Sigmoid colon (tissue), 6 donors: ENCODE measurements at regions not wholly inside any gene's neighbourhood (a gene's known extent, or its start where the extent isn't known, plus 50 kb on each side); places are given as distances from the start of the nearest gene placed in this dataset.

ENCODE experiments used
- DNase-seq: peaks from one replicate; pipeline ENCODE4 v3.0.0-alpha.2; 2019
- H3K27ac ChIP-seq, 4 donors: fragments of 200-600 bp; sonication (generic); one replicate each; pipeline ENCODE4 v1.5.1; 2016 to 2019; ENCODE audit warnings: mild to moderate bottlenecking in 1 of 4
- H3K27me3 ChIP-seq, 3 donors: fragments of 200-600 bp; sonication (generic); one replicate each; pipeline ENCODE4 v1.5.1; 2019; ENCODE audit warnings: mild to moderate bottlenecking in 1 of 3
- H3K36me3 ChIP-seq, 4 donors: fragments of 200-600 bp; sonication (generic); one replicate each; pipeline ENCODE4 v1.5.1; 2016 to 2019
- H3K4me1 ChIP-seq, 4 donors: fragments of 200-600 bp; sonication (generic); one replicate each; pipeline ENCODE4 v1.5.1; 2017 to 2019
- H3K4me3 ChIP-seq, 4 donors: fragments of 200-600 bp; sonication (generic); one replicate each; pipeline ENCODE4 v1.5.1; 2017 to 2019; ENCODE audit warnings: mild to moderate bottlenecking in 2 of 4, moderate library complexity in 1 of 4
- H3K9me3 ChIP-seq, 4 donors: fragments of 200-600 bp in 3 of 4; sonication (generic) in 3 of 4; one replicate each; pipeline versions ENCODE4 v1.5.1 to v1.6.1; 2013 to 2019
- CTCF ChIP-seq, 4 experiments: fragments of 450-650 bp in 3 of 4; fragments of 200-600 bp in 1 of 4; IDR thresholded peaks; one replicate each; pipeline ENCODE4 v1.5.1; 2016 to 2019; ENCODE audit warnings: antibody characterized with exemption in 4 of 4, mild to moderate bottlenecking in 3 of 4, moderate library complexity in 2 of 4
- EP300 ChIP-seq, 4 donors: sonication (generic); formaldehyde crosslinking; IDR thresholded peaks; one replicate each; pipeline ENCODE4 v1.6.1; 2017; ENCODE audit warnings: antibody characterized with exemption in 4 of 4
- POLR2A ChIP-seq, 2 donors: fragments of 450-650 bp; IDR thresholded peaks; one replicate each; pipeline ENCODE4 v1.6.1; 2016; ENCODE audit warnings: antibody characterized with exemption in 2 of 2, mild to moderate bottlenecking in 2 of 2, moderate library complexity in 2 of 2
- POLR2AphosphoS5 ChIP-seq, 4 donors: sonication (generic); formaldehyde crosslinking; IDR thresholded peaks; one replicate each; pipeline ENCODE4 v1.6.1; 2017; ENCODE audit warnings: antibody characterized with exemption in 4 of 4
- WGBS, 2 donors: extraction: QIAGEN DNeasy Blood & Tissue Kit; methylation state at CpG; one replicate each; pipeline ENCODE4 v1.1.7; 2013; 5-methylcytosine and 5-hydroxymethylcytosine counted together
- intact Hi-C: fragments of 100-400 bp; cut with DNase I; formaldehyde crosslinking; loops from one replicate; pipeline ENCODE4 v1.15.1; 2023
- donor health status: healthy with polysubstance abuse.
- donor health status: healthy.

- peaks cover 0 to 10% (median 9%) of the 10 kb centered on the region in 4 donors for H3K4me1 ChIP-seq
Measured at GRCh38 chr6:144908004-144908403, 622.9 kb downstream of the UTRN start.

GRCh38 chr6:144909753-144910285, 624.7 kb downstream of the UTRN start:
- DNase-seq: no peak
- H3K9me3 ChIP-seq: no peaks in the 10 kb centered on the region
- WGBS, 2 donors: 96 to 98% methylated on average over 3 of the region's 3 CpGs
- no peak overlapping the region for H3K4me3 ChIP-seq
- intact Hi-C loops: no loop called here
- no peak overlapping the region for H3K27ac ChIP-seq
- no peaks in the 10 kb centered on the region for H3K27me3 ChIP-seq
- TF ChIP-seq CTCF (IDR thresholded peaks at IDR 0.05) (no peak), EP300 (IDR thresholded peaks at IDR 0.05) (no peak), POLR2AphosphoS5 (IDR thresholded peaks at IDR 0.05) (no peak), POLR2A (IDR thresholded peaks at IDR 0.05) (no peak)
- peaks cover 0 to 10% (median 9%) of the 10 kb centered on the region in 4 donors for H3K4me1 ChIP-seq
- no peaks in the 10 kb centered on the region for H3K36me3 ChIP-seq

More at GRCh38 chr6:144908004-144908403, 622.9 kb downstream of the UTRN start:
- intact Hi-C loops: no loop called here
- no peaks in the 10 kb centered on the region for H3K36me3 ChIP-seq
- no peak overlapping the region for H3K27ac ChIP-seq
- TF ChIP-seq CTCF (IDR thresholded peaks at IDR 0.05): no peak
- TF ChIP-seq EP300 (IDR thresholded peaks at IDR 0.05): no peak
- DNase-seq: no peak
- no peak overlapping the region for H3K4me3 ChIP-seq
- H3K9me3 ChIP-seq: no peaks in the 10 kb centered on the region
- no peaks in the 10 kb centered on the region for H3K27me3 ChIP-seq
- WGBS, 2 donors: 78 to 91% methylated on average over 1 of the region's 1 CpG

GRCh38 chr6:144911322-144911721, 626.2 kb downstream of the UTRN start:
- TF ChIP-seq EP300 (IDR thresholded peaks at IDR 0.05): no peak
- TF ChIP-seq CTCF (IDR thresholded peaks at IDR 0.05): no peak
- no peak for TF ChIP-seq POLR2AphosphoS5 (IDR thresholded peaks at IDR 0.05)
- no peak for TF ChIP-seq POLR2A (IDR thresholded peaks at IDR 0.05)
- Histone ChIP-seq H3K27me3 (no peaks in the 10 kb centered on the region), H3K27ac (no peak overlapping the region), H3K4me3 (no peak overlapping the region), H3K36me3 (no peaks in the 10 kb centered on the region), H3K4me1 (peaks cover 0 to 10% (median 9%) of the 10 kb centered on the region in 4 donors), H3K9me3 (no peaks in the 10 kb centered on the region)
- DNase-seq: no peak
- 83 to 92% methylated on average over 2 of the region's 2 CpGs for WGBS, 2 donors
- intact Hi-C loops: no loop called here

DNA sequence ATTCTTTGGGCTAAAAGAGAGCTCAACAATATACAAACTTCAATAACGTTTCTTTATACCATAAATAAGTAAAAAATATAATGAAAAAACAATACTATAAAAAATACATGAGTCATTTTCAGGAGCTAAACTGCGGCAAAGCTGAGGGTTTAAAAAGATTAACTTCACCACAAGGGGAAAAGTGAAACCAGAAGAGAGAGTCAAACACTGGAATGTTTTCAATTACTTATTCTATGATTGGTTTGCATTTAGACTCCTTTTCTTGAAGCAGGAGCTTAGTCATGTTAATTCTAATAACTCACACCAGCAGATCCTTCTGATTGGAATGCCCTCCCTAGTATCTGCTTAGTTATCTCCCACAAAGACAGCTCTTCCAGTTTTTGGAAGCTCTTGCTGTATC, 627.3 kb downstream of the UTRN start:
- Histone ChIP-seq H3K4me1 (peaks cover 0 to 10% (median 9%) of the 10 kb centered on the region in 4 donors), H3K27me3 (no peaks in the 10 kb centered on the region), H3K36me3 (no peaks in the 10 kb centered on the region), H3K27ac (no peak overlapping the region), H3K9me3 (no peaks in the 10 kb centered on the region), H3K4me3 (no peak overlapping the region)
- no peak for TF ChIP-seq EP300 (IDR thresholded peaks at IDR 0.05)
- TF ChIP-seq CTCF (IDR thresholded peaks at IDR 0.05): no peak
- no peak for TF ChIP-seq POLR2A (IDR thresholded peaks at IDR 0.05)
- TF ChIP-seq POLR2AphosphoS5 (IDR thresholded peaks at IDR 0.05): no peak
- intact Hi-C loops: no loop called here
- no peak for DNase-seq
- 25 to 32% methylated on average over 2 of the region's 2 CpGs for WGBS, 2 donors

DNA sequence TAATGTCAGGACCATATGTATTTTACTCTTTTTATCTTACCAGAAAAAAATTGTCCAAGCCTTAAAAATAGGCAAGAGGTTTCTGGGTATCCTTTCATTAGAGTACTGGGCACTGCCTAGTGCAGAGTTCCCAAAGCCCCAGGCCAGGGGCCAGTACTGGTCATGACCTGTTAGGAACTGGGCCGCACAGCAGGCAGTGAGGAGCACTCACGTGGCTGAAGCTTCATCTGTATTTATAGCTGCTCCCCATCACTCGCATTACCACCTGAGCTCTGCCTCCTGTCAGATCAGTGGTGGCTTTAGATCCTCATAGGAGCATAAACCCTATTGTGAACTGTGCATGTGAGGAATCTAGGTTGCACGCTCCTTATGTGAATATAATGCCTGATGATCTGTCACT, 632.9 kb downstream of the UTRN start:
- Histone ChIP-seq H3K27ac (no peak overlapping the region), H3K4me3 (no peak overlapping the region), H3K9me3 (no peaks in the 10 kb centered on the region), H3K36me3 (no peaks in the 10 kb centered on the region), H3K4me1 (no peaks in the 10 kb centered on the region), H3K27me3 (no peaks in the 10 kb centered on the region)
- WGBS, 2 donors: 93 to 94% methylated on average over 4 of the region's 4 CpGs
- intact Hi-C loops: no loop called here
- DNase-seq: no peak
- no peak for TF ChIP-seq POLR2AphosphoS5 (IDR thresholded peaks at IDR 0.05)
- TF ChIP-seq CTCF (IDR thresholded peaks at IDR 0.05): no peak
- no peak for TF ChIP-seq POLR2A (IDR thresholded peaks at IDR 0.05)
- TF ChIP-seq EP300 (IDR thresholded peaks at IDR 0.05): no peak
